Common myeloid progenitor, CD34-positive (primary cell): ENCODE measurements at regions not wholly inside any gene's neighbourhood (a gene's known extent, or its start where the extent isn't known, plus 50 kb on each side); places are given as distances from the start of the nearest gene placed in this dataset.
A peak's percentile ranks its signal among the peaks of the same experiment; 100 is the strongest.

Experiments
- CTCF ChIA-PET: fragments of 350-600 bp; sonication (Branson Sonifier 250); formaldehyde crosslinking; loops from one replicate; lab custom pipeline; 2021; ENCODE audit warnings: antibody characterized with exemption; lab: Charles Lee
- POLR2A ChIA-PET: fragments of 350-600 bp; sonication (Branson Sonifier 250); formaldehyde crosslinking; loops from one replicate; lab custom pipeline; 2021; ENCODE audit warnings: antibody characterized with exemption; lab: Charles Lee
- DNase-seq, 3 donors: peaks; one replicate each; pipeline versions ENCODE4 v3.0.0 to v3.0.0-alpha.2; 2013
- H3K27ac ChIP-seq, 2 experiments: 1 replicate in 1 of 2; 2 replicates in 1 of 2; pipeline ENCODE4 v1.7.0; 2013; ENCODE audit warnings: inconsistent platforms in 2 of 2, low read length in 2 of 2, mild to moderate bottlenecking in 2 of 2, low read depth in 1 of 2, moderate library complexity in 1 of 2; ENCODE audit not compliant: severe bottlenecking in 2 of 2, insufficient read depth in 1 of 2, poor library complexity in 1 of 2
- H3K27me3 ChIP-seq, 5 experiments: replicated peaks in 2 of 5; 1 replicate in 3 of 5; 2 replicates in 2 of 5; pipeline versions ENCODE4 v1.6.1 to v1.7.0; 2013; ENCODE audit warnings: low read length in 4 of 5, mild to moderate bottlenecking in 2 of 5, moderate library complexity in 2 of 5, inconsistent platforms in 1 of 5; ENCODE audit not compliant: insufficient read depth in 5 of 5, control insufficient read depth in 4 of 5
- H3K36me3 ChIP-seq, 4 experiments: 1 replicate in 2 of 4; 2 replicates in 2 of 4; pipeline versions ENCODE4 v1.6.1 to v1.7.0; 2013; ENCODE audit warnings: low read length in 3 of 4, control low read depth in 1 of 4, mild to moderate bottlenecking in 1 of 4; ENCODE audit not compliant: control insufficient read depth in 4 of 4, insufficient read depth in 4 of 4
- H3K4me1 ChIP-seq, 4 experiments: 1 replicate in 3 of 4; 2 replicates in 1 of 4; pipeline versions ENCODE4 v1.6.1 to v1.7.1; 2013; ENCODE audit warnings: low read length in 3 of 4, mild to moderate bottlenecking in 3 of 4, control low read depth in 1 of 4, inconsistent platforms in 1 of 4, moderate library complexity in 1 of 4; ENCODE audit not compliant: control insufficient read depth in 4 of 4, insufficient read depth in 4 of 4; ENCODE audit errors: control extremely low read depth in 1 of 4
- H3K4me3 ChIP-seq, 7 experiments: 1 replicate in 4 of 7; 2 replicates in 3 of 7; pipeline versions ENCODE4 v1.5.1 to v1.7.0; 2013; ENCODE audit warnings: mild to moderate bottlenecking in 7 of 7, low read length in 6 of 7, moderate library complexity in 6 of 7, inconsistent platforms in 2 of 7, low read depth in 2 of 7, control low read depth in 1 of 7; ENCODE audit not compliant: insufficient read depth in 4 of 7, control insufficient read depth in 1 of 7; ENCODE audit errors: extremely low read depth in 1 of 7
- H3K9me3 ChIP-seq, 5 experiments: 1 replicate in 4 of 5; 2 replicates in 1 of 5; pipeline versions ENCODE4 v1.6.1 to v1.7.1; 2013; ENCODE audit warnings: low read length in 4 of 5, mild to moderate bottlenecking in 2 of 5, inconsistent platforms in 1 of 5, low read depth in 1 of 5, moderate library complexity in 1 of 5; ENCODE audit not compliant: control insufficient read depth in 4 of 5, insufficient read depth in 2 of 5; ENCODE audit errors: control extremely low read depth in 1 of 5
- WGBS: methylation state at CpG from one replicate; pipeline ENCODE4 v1.1.5; 2013; ENCODE audit not compliant: insufficient coverage; 5-methylcytosine and 5-hydroxymethylcytosine counted together

GRCh38 chr14:97005934-97006333 is 208.8 kb downstream of the VRK1 start:
- 97% methylated on average over 6 of the region's 7 CpGs for WGBS
- no peak for DNase-seq
- peaks cover 0 to 55% (median 5%) of the 10 kb centered on the region in 5 experiments for H3K27me3 ChIP-seq
- CTCF ChIA-PET = no interaction called here
- no peak overlapping the region for H3K27ac ChIP-seq
- H3K9me3 ChIP-seq = peaks cover 2 to 13% (median 11%) of the 10 kb centered on the region in 5 experiments
- H3K4me1 ChIP-seq = no peaks in the 10 kb centered on the region
- no peaks in the 10 kb centered on the region for H3K36me3 ChIP-seq
- H3K4me3 ChIP-seq = no peak overlapping the region
- POLR2A ChIA-PET = no interaction called here

- no peaks in the 10 kb centered on the region for H3K4me1 ChIP-seq
- H3K27ac ChIP-seq = no peak overlapping the region
- CTCF ChIA-PET = no interaction called here
- H3K9me3 ChIP-seq = peaks cover 0 to 11% (median 9%) of the 10 kb centered on the region in 5 experiments
- no peaks in the 10 kb centered on the region for H3K36me3 ChIP-seq
- POLR2A ChIA-PET = no interaction called here
- WGBS = 68% methylated on average over 8 of the region's 8 CpGs
- DNase-seq = no peak
- H3K4me3 ChIP-seq = no peak overlapping the region
- peaks cover 0 to 78% (median 11%) of the 10 kb centered on the region in 5 experiments for H3K27me3 ChIP-seq
Measured at GRCh38 chr14:97010491-97011160, 213.4 kb downstream of the VRK1 start.

- Histone ChIP-seq H3K36me3 (no peaks in the 10 kb centered on the region), H3K27me3 (peaks cover 0 to 88% (median 34%) of the 10 kb centered on the region in 5 experiments), H3K4me1 (no peaks in the 10 kb centered on the region), H3K9me3 (peaks cover 0 to 12% (median 9%) of the 10 kb centered on the region in 5 experiments), H3K4me3 (no peak overlapping the region), H3K27ac (no peak overlapping the region)
- POLR2A ChIA-PET = interaction anchor here (0.6 kb wide), 1 partner anchor 17 kb away, joined by 3 read pairs; no protein-coding TSS in a partner anchor
- DNase-seq = no peak
- WGBS = 82% methylated on average over 3 of the region's 7 CpGs
- CTCF ChIA-PET = interaction anchor here (0.6 to 1.0 kb wide), 2 partner anchors 37 to 567 kb away, joined by 4 to 5 read pairs; no protein-coding TSS in a partner anchor
Measured at GRCh38 chr14:97013878-97014277, 216.7 kb downstream of the VRK1 start.

- 0% methylated on average over 1 of the region's 4 CpGs for WGBS
- Histone ChIP-seq H3K4me3 (no peak overlapping the region), H3K36me3 (no peaks in the 10 kb centered on the region), H3K4me1 (peaks cover 0 to 10% (median 8%) of the 10 kb centered on the region in 4 experiments), H3K27ac (no peak overlapping the region), H3K9me3 (peaks cover 0 to 12% (median 9%) of the 10 kb centered on the region in 5 experiments), H3K27me3 (peaks cover 4 to 83% (median 50%) of the 10 kb centered on the region in 5 experiments)
- ChIA-PET CTCF (interaction anchor here (1.1 to 1.5 kb wide), 2 partner anchors 11 to 18 kb away, joined by 3 read pairs; no protein-coding TSS in a partner anchor), POLR2A (no interaction called here)
- DNase-seq = peak; percentile 77 to 83 (median 81)
Measured at GRCh38 chr14:97021001-97021400, 223.8 kb downstream of the VRK1 start.

GRCh38 chr14:97021571-97022168 is 224.5 kb downstream of the VRK1 start:
- H3K36me3 ChIP-seq = no peaks in the 10 kb centered on the region
- ChIA-PET CTCF (interaction anchor here (1.1 to 1.5 kb wide), 2 partner anchors 10 to 17 kb away, joined by 3 read pairs; no protein-coding TSS in a partner anchor), POLR2A (no interaction called here)
- no peak overlapping the region for H3K4me3 ChIP-seq
- WGBS = 100% methylated on average over 1 of the region's 3 CpGs
- no peak for DNase-seq
- no peak overlapping the region for H3K27ac ChIP-seq
- peaks cover 4 to 82% (median 53%) of the 10 kb centered on the region in 5 experiments for H3K27me3 ChIP-seq
- peaks cover 0 to 12% (median 9%) of the 10 kb centered on the region in 5 experiments for H3K9me3 ChIP-seq
- peaks cover 0 to 10% (median 8%) of the 10 kb centered on the region in 4 experiments for H3K4me1 ChIP-seq

GRCh38 chr14:97022741-97023140 is 225.6 kb downstream of the VRK1 start:
- Histone ChIP-seq H3K9me3 (peaks cover 0 to 6% (median 3%) of the 10 kb centered on the region in 5 experiments), H3K27me3 (peaks cover 4 to 82% (median 54%) of the 10 kb centered on the region in 5 experiments), H3K4me3 (no peak overlapping the region), H3K27ac (no peak overlapping the region), H3K4me1 (peaks cover 0 to 10% (median 8%) of the 10 kb centered on the region in 4 experiments), H3K36me3 (no peaks in the 10 kb centered on the region)
- ChIA-PET POLR2A (no interaction called here), CTCF (no interaction called here)
- WGBS = 83% methylated on average over 2 of the region's 3 CpGs
- DNase-seq = no peak

- H3K4me3 ChIP-seq = no peak overlapping the region
- H3K27me3 ChIP-seq = peaks cover 4 to 76% (median 50%) of the 10 kb centered on the region in 5 experiments
- H3K36me3 ChIP-seq = no peaks in the 10 kb centered on the region
- 82% methylated on average over 5 of the region's 6 CpGs for WGBS
- ChIA-PET POLR2A (no interaction called here), CTCF (no interaction called here)
- no peaks in the 10 kb centered on the region for H3K9me3 ChIP-seq
- no peak overlapping the region for H3K27ac ChIP-seq
- DNase-seq = no peak
- peaks cover 1 to 20% (median 14%) of the 10 kb centered on the region in 4 experiments for H3K4me1 ChIP-seq
Measured at GRCh38 chr14:97023871-97024270, 226.7 kb downstream of the VRK1 start.
